ENCODE measurements at regions not wholly inside any gene's neighbourhood (a gene's known extent, or its start where the extent isn't known, plus 50 kb on each side); places are given as distances from the start of the nearest gene placed in this dataset.

- no peak for TF ChIP-seq CTCF (IDR thresholded peaks at IDR 0.05; ENCODE audit: insufficient read depth, missing control alignments)
- FAIRE-seq (no peak), DNase-seq (ENCODE audit: insufficient read length, low spot score) (no peak)
Observed at GRCh38 chr7:79734181-79734580, 280.7 kb upstream of the MAGI2 start.

DNA sequence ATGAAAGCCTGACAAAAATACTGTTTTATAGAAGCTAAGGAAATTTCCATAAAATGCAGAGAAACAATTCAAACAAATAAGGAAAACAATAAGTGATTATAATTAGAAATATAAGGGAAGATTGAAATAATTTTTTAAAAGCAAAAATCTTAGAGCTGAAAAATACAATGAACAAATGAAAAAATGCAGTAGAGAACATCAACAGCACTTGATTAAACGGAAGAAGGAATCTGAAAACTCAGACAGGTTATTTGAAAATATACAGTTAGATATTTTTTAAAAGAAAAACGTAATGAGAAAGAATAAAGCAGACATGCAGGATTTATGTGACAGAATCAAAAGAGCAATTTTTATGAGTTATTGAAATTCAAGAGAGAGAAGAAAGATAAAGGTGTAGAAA lies 279.1 kb upstream of the MAGI2 start:
- TF ChIP-seq CTCF (IDR thresholded peaks at IDR 0.05; ENCODE audit: insufficient read depth, missing control alignments): no peak
- DNase-seq (ENCODE audit: insufficient read length, low spot score) (no peak), FAIRE-seq (no peak)

DNA sequence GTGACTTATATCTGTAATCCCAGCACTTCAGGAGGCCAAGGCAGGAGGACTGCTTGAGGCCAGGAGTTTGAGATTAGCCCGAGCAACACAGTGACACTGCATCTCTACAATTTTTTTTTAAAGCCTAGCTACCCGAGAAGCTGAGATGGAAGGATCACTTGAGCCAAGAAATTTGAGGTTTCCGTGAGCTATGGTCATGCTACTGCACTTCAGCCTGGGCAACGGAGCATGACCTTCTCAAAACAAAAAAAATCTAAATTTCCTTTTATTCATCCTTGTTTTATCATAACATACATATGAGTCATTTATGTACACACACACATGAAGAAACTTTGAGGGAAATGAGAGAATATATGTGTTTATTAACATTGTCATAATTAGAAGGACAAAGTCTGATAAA lies 277.5 kb upstream of the MAGI2 start:
- no peak for TF ChIP-seq CTCF (IDR thresholded peaks at IDR 0.05; ENCODE audit: insufficient read depth, missing control alignments)
- FAIRE-seq: no peak
- DNase-seq (ENCODE audit: insufficient read length, low spot score): no peak

DNA sequence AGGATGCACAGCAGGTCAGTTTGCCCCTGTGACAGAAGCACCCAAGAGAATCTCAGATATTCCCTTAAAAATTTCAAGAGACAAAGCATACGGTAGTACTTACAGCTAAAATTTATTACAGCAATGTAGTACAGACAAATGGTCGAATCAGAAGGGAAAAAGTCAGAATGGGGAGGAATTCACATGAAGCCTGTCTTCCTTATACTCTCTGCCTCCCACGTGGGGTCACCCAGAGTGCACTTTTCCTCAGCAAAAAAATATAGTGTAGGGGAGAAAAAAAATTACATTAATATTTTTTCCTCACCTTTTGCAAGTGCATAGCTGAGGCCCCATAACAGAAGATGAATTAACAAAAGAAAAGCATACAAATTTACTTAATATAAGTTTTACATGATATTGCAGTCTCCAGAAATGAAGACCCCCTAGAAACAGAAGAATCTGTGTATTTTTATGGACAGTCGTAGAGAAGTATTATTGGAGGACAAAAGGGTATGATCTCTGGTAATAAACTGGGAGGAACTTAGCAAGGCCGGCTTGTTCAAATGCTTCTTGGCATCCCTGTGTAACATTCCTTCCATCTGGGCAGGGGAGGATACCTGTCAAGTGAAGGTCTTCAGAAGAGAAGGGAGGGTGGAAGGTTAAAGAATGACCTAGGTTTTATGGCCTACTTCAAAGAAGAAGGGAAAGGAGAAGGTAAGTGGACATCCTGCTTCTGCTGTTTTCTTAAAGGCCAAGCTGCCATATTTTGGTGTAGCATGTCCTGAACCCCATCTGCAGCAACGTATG lies 270.6 kb upstream of the MAGI2 start:
- TF ChIP-seq CTCF (IDR thresholded peaks at IDR 0.05; ENCODE audit: insufficient read depth, missing control alignments): no peak
- DNase-seq (ENCODE audit: insufficient read length, low spot score) (no peak), FAIRE-seq (no peak)

DNA sequence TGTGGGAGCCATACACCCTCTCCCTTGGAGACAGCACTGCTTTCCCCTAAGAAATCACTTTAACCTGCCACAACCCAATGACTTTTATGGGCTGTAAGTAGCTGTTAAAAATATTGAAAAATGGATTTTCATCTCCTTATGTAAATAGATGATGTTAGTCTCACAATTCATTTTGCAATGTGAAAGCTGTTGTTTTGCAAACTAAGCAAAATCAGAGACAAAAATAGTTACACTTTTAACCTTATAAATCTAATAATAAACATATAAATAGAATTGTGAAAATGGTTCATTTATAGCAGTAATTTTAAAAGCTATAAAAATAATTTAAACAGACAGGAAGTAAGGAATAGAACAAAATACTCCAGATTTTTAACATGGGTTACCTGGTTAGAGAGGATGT lies 268.8 kb upstream of the MAGI2 start:
- FAIRE-seq: no peak
- no peak for DNase-seq (ENCODE audit: insufficient read length, low spot score)
- TF ChIP-seq CTCF (IDR thresholded peaks at IDR 0.05; ENCODE audit: insufficient read depth, missing control alignments): no peak

DNA sequence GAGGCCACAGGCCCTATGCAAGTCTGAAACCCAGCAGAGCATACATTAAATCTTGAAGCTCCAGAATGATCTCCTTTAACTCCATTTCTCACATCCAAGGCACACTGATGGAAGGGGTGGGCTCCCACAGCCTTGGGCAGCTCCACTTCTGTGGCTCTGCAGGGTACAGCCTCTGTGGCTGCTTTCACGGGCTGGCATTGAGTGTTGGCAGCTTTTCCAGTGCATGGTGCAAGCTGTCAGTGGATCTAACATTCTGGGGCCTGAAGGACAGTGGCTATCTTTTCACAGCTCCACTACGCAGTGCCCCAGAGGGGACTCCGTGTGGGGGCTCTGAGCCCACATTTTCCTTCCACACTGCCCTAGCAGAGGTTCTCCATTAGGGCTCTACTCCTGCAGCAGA lies 265.7 kb upstream of the MAGI2 start:
- no peak for TF ChIP-seq CTCF (IDR thresholded peaks at IDR 0.05; ENCODE audit: insufficient read depth, missing control alignments)
- FAIRE-seq (no peak), DNase-seq (ENCODE audit: insufficient read length, low spot score) (no peak)

DNA sequence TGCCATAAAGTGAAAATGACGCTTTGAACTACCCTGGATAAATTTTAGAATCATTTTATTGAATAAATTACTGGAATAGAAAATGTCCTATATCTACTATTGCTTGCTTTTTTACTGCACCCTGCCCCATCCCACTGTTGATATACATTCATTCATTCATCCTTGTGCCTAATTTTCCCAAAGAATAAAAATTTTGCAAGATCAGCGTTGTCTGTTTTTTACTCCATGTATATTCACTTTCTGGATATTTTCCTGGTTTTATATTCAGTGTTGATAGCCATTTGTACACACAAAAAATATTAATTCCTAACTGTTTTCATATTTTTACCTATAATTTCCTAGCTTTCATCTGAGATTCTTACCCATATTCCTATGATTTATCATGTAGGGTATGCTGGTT lies 262.9 kb upstream of the MAGI2 start:
- no peak for TF ChIP-seq CTCF (IDR thresholded peaks at IDR 0.05; ENCODE audit: insufficient read depth, missing control alignments)
- no peak for DNase-seq (ENCODE audit: insufficient read length, low spot score)
- no peak for FAIRE-seq
